Loucy (cell line): ENCODE measurements at regions not wholly inside any gene's neighbourhood (a gene's known extent, or its start where the extent isn't known, plus 50 kb on each side); places are given as distances from the start of the nearest gene placed in this dataset.

Experiments used
- H2AFZ ChIP-seq: fragments of 200-600 bp; sonication (generic); 2 replicates; pipeline ENCODE4 v1.6.0; 2016; ENCODE audit warnings: antibody characterized with exemption, mild to moderate bottlenecking, low read length, moderate library complexity
- H3F3A ChIP-seq: fragments of 200-600 bp; 2 replicates; pipeline ENCODE4 v1.6.0; 2016; ENCODE audit warnings: antibody characterized with exemption, low read depth, mild to moderate bottlenecking
- H3K27me3 ChIP-seq: fragments of 200-600 bp; sonication (generic); 2 replicates; pipeline ENCODE4 v1.6.1; 2014; ENCODE audit warnings: low read length, mild to moderate bottlenecking; ENCODE audit not compliant: insufficient read depth, poor library complexity, severe bottlenecking
- H3K36me3 ChIP-seq: fragments of 200-600 bp; sonication (generic); 2 replicates; pipeline ENCODE4 v1.6.1; 2016; ENCODE audit warnings: low read length; ENCODE audit not compliant: insufficient read depth
- H3K4me1 ChIP-seq: fragments of 200-600 bp; sonication (generic); 2 replicates; pipeline ENCODE4 v1.5.1; 2014; ENCODE audit warnings: low read length, mild to moderate bottlenecking; ENCODE audit not compliant: insufficient read depth, poor library complexity, severe bottlenecking
- H3K4me2 ChIP-seq: fragments of 200-600 bp; sonication (generic); 2 replicates; pipeline ENCODE4 v1.6.0; 2014; ENCODE audit warnings: antibody characterized with exemption, low read length, low read depth, mild to moderate bottlenecking; ENCODE audit not compliant: poor library complexity, severe bottlenecking
- H3K4me3 ChIP-seq: fragments of 200-600 bp; sonication (generic); 2 replicates; pipeline ENCODE4 v1.5.1; 2014; ENCODE audit warnings: low read length, mild to moderate bottlenecking, mixed read lengths; ENCODE audit not compliant: poor library complexity, severe bottlenecking
- H3K79me2 ChIP-seq: fragments of 200-600 bp; sonication (generic); 2 replicates; pipeline ENCODE4 v1.6.1; 2014; ENCODE audit warnings: low read length; ENCODE audit not compliant: insufficient read depth
- H3K9ac ChIP-seq: fragments of 200-600 bp; sonication (generic); 2 replicates; pipeline ENCODE4 v1.6.0; 2014; ENCODE audit warnings: mild to moderate bottlenecking, low read depth, low read length, moderate library complexity; ENCODE audit not compliant: poor library complexity, severe bottlenecking
- H3K9me2 ChIP-seq: fragments of 200-600 bp; sonication (generic); replicated peaks from 2 replicates; pipeline ENCODE4 v1.6.1; 2016; ENCODE audit warnings: low read depth, low read length, mixed read lengths
- H3K9me3 ChIP-seq: fragments of 200-600 bp; sonication (generic); 2 replicates; pipeline ENCODE4 v1.6.1; 2014; ENCODE audit warnings: mild to moderate bottlenecking, antibody characterized with exemption, low read length, low read depth; ENCODE audit not compliant: insufficient read depth
- H4K20me1 ChIP-seq: fragments of 200-600 bp; sonication (generic); 2 replicates; pipeline ENCODE4 v1.6.0; 2014; ENCODE audit warnings: antibody characterized with exemption, low read length, mild to moderate bottlenecking; ENCODE audit not compliant: insufficient read depth, poor library complexity, severe bottlenecking
- EZH2phosphoT487 ChIP-seq: fragments of 200-600 bp; IDR thresholded peaks from 2 replicates; pipeline ENCODE4 v1.6.1; 2018; ENCODE audit warnings: antibody characterized with exemption, mild to moderate bottlenecking, moderate library complexity, borderline replicate concordance
- TF ChIP-seq, protein P1 (sequence below): fragments of 200-600 bp; sonication (generic); conservative IDR thresholded peaks from 2 replicates; pipeline ENCODE4 v1.5.1; 2014; ENCODE audit warnings: mild to moderate bottlenecking, antibody characterized with exemption, low read length

DNA sequence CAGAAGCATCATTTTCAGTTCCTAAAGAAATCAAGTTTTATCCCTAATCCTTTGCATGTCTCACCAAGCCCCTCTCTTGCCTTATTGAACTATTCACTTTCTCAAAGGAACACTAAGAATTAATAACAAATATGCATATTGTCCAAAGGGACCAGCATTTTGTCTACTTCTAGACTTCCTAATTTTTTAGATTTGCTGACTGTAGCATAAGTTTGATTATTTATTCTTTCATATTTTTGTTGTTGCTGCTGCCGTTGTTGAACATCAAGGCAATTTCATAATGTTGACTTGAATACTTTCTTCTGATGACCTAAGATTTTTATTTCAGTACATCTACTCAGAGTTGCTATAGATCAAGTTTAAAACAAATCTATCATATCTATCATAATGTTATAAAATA is 111.2 kb upstream of the HAPLN1 start:
- H3K27me3 ChIP-seq, result no peaks in the 10 kb centered on the region
- no peak overlapping the region for H3K9ac ChIP-seq
- no peaks in the 10 kb centered on the region for H3K36me3 ChIP-seq
- no peaks in the 10 kb centered on the region for H3K79me2 ChIP-seq
- H3K4me3 ChIP-seq, result no peak overlapping the region
- H3K4me2 ChIP-seq, result no peak overlapping the region
- no peak for TF ChIP-seq EZH2phosphoT487
- TF ChIP-seq, protein P1, sequence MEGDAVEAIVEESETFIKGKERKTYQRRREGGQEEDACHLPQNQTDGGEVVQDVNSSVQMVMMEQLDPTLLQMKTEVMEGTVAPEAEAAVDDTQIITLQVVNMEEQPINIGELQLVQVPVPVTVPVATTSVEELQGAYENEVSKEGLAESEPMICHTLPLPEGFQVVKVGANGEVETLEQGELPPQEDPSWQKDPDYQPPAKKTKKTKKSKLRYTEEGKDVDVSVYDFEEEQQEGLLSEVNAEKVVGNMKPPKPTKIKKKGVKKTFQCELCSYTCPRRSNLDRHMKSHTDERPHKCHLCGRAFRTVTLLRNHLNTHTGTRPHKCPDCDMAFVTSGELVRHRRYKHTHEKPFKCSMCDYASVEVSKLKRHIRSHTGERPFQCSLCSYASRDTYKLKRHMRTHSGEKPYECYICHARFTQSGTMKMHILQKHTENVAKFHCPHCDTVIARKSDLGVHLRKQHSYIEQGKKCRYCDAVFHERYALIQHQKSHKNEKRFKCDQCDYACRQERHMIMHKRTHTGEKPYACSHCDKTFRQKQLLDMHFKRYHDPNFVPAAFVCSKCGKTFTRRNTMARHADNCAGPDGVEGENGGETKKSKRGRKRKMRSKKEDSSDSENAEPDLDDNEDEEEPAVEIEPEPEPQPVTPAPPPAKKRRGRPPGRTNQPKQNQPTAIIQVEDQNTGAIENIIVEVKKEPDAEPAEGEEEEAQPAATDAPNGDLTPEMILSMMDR, result no peak
- H3F3A ChIP-seq, result no peaks in the 10 kb centered on the region
- no peak overlapping the region for H2AFZ ChIP-seq
- H3K9me2 ChIP-seq, result no peaks in the 10 kb centered on the region
- no peaks in the 10 kb centered on the region for H4K20me1 ChIP-seq
- no peaks in the 10 kb centered on the region for H3K9me3 ChIP-seq
- H3K4me1 ChIP-seq, result no peaks in the 10 kb centered on the region

DNA sequence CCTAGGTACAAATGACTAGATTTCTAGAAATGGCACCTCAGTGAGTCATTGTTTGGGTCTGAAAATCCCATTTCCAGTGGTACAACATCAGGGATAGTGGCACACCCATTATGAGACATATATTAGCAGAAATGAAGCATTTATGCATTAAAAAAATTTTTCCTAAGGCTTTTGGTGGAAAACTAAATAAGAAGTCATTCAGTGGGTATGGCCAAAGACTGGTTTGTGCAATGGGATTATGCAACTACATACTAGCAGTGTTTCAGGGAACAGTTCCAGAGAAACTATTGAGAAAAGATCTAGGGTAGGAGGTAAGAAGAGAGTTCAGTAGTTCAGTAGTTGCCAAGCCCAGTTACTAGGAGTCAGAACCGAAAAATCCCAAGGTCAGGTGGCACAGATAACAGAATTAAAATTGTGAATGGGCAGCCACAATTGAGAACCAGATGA is 106.5 kb upstream of the HAPLN1 start:
- TF ChIP-seq, protein P1, result no peak
- TF ChIP-seq EZH2phosphoT487, result no peak
- Histone ChIP-seq H3K27me3 (no peaks in the 10 kb centered on the region), H3K79me2 (no peaks in the 10 kb centered on the region), H3K36me3 (no peaks in the 10 kb centered on the region), H3K4me1 (no peaks in the 10 kb centered on the region), H3K4me2 (no peak overlapping the region), H3F3A (no peaks in the 10 kb centered on the region), H4K20me1 (no peaks in the 10 kb centered on the region), H3K4me3 (no peak overlapping the region), H2AFZ (no peak overlapping the region), H3K9me3 (no peaks in the 10 kb centered on the region), H3K9ac (no peak overlapping the region), H3K9me2 (no peaks in the 10 kb centered on the region)

DNA sequence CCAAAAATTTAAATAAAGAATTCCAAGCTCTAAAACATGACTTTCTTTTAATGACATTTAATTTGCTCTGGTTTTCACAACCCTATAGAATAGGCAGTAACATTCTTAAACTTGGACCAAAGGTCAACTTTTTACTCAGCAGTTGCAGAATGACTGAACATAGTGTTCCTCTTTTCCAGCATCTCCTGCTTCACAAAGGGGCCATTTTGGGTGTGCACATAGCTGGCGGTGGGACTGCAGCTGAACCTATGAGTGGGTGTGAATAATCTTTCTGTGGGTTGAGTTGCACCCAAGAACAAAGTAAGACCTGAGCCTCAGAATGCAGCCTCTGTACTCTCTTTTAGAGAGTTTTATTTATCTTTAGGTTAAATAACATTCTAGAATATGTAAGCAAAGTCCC is 96.9 kb upstream of the HAPLN1 start:
- H3K9ac ChIP-seq, result no peak overlapping the region
- no peaks in the 10 kb centered on the region for H3F3A ChIP-seq
- H4K20me1 ChIP-seq, result no peaks in the 10 kb centered on the region

More for the DNA sequence above, 96.9 kb upstream of the HAPLN1 start:
- no peak overlapping the region for H3K4me3 ChIP-seq
- no peaks in the 10 kb centered on the region for H3K79me2 ChIP-seq
- H2AFZ ChIP-seq, result no peak overlapping the region
- H3K27me3 ChIP-seq, result no peaks in the 10 kb centered on the region
- H3K4me1 ChIP-seq, result no peaks in the 10 kb centered on the region
- no peak for TF ChIP-seq EZH2phosphoT487
- TF ChIP-seq, protein P1, result no peak
- H3K4me2 ChIP-seq, result no peak overlapping the region
- no peaks in the 10 kb centered on the region for H3K36me3 ChIP-seq
- H3K9me3 ChIP-seq, result no peaks in the 10 kb centered on the region
- no peaks in the 10 kb centered on the region for H3K9me2 ChIP-seq
